GM12872 (cell line): ENCODE measurements at regions not wholly inside any gene's neighbourhood (a gene's known extent, or its start where the extent isn't known, plus 50 kb on each side); places are given as distances from the start of the nearest gene placed in this dataset.

Experiments
- TF ChIP-seq, protein P1 (sequence below): IDR thresholded peaks from 3 replicates; pipeline ENCODE4 v1.5.1; 2011; ENCODE audit warnings: low read depth, mild to moderate bottlenecking, low read length, moderate library complexity; ENCODE audit not compliant: insufficient read depth

GRCh38 chr13:64672751-64673150 lies 2557.4 kb downstream of the PCDH9 start:
- TF ChIP-seq, protein P1, sequence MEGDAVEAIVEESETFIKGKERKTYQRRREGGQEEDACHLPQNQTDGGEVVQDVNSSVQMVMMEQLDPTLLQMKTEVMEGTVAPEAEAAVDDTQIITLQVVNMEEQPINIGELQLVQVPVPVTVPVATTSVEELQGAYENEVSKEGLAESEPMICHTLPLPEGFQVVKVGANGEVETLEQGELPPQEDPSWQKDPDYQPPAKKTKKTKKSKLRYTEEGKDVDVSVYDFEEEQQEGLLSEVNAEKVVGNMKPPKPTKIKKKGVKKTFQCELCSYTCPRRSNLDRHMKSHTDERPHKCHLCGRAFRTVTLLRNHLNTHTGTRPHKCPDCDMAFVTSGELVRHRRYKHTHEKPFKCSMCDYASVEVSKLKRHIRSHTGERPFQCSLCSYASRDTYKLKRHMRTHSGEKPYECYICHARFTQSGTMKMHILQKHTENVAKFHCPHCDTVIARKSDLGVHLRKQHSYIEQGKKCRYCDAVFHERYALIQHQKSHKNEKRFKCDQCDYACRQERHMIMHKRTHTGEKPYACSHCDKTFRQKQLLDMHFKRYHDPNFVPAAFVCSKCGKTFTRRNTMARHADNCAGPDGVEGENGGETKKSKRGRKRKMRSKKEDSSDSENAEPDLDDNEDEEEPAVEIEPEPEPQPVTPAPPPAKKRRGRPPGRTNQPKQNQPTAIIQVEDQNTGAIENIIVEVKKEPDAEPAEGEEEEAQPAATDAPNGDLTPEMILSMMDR = no peak

- TF ChIP-seq, protein P1 = no peak
Measured at GRCh38 chr13:64662887-64663593, 2567.1 kb downstream of the PCDH9 start.

DNA sequence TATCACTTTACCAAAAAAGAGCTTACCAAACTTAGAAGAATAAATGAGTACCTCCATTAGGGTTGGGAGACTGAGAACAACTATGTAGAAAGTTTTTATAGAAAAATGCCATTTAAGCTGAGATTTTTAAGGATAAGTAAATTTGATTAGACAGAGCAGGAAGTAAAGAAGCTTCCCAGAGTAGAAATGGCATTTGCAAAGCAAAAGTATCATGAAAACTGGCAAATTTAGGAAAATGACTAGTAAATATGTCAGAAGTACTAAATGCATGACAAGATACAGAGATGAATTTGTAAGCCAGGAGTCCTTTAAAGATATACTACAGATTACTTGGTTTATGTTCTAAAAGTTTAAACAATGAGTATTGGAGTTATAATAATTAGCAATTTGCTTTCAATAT lies 2581.8 kb downstream of the PCDH9 start:
- TF ChIP-seq, protein P1 = no peak

- TF ChIP-seq, protein P1 = no peak
Measured at GRCh38 chr13:64643066-64643465, 2587.1 kb downstream of the PCDH9 start.

DNA sequence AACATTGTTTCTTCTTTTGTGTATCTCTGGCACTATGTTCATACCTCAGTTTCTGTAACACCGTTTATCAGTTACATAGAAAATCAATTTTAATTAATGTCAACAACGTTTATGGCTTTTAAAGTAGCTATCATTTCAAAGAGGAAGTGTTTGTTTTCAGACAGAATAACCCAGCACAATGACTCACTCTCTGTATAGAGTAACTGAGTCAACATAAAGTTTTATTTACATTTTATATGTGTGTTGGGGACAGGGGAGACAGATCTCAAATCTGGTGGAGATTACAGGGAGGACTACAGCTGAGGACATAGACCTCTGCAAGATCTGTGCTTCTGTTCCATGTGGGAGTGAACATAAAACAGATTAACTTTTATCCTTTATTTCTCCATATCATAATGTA lies 2590.1 kb downstream of the PCDH9 start:
- TF ChIP-seq, protein P1 = no peak

- TF ChIP-seq, protein P1 = no peak
Measured at GRCh38 chr13:64639206-64639605, 2590.9 kb downstream of the PCDH9 start.

DNA sequence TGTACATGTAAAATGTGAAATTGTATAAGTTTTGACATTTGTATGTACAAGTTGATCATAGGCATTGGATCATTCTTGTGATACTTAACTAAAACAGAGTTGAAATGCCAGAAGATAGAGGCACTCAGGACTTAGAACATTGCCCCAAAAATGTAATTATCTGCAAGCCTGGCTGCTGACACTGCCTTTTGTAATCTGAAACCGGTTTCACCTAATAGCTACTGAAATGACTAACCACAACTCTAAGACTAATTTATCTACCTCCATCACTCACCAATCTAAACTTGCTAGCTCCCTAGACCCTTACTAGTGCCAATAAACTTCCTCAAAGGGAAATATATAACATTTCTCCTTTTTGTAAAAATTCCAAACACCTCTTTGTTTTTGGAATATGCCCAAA lies 2596.2 kb downstream of the PCDH9 start:
- TF ChIP-seq, protein P1 = no peak
